NT2/D1 (cell line): ENCODE measurements at regions not wholly inside any gene's neighbourhood (a gene's known extent, or its start where the extent isn't known, plus 50 kb on each side); places are given as distances from the start of the nearest gene placed in this dataset.

ENCODE experiments used
- SUZ12 ChIP-seq: IDR thresholded peaks from 2 replicates; pipeline ENCODE4 v1.6.1; 2011; ENCODE audit not compliant: insufficient read length, insufficient read depth; ENCODE audit errors: extremely low read depth
- ZNF274 ChIP-seq: IDR thresholded peaks from 2 replicates; pipeline ENCODE4 v1.6.1; 2011; ENCODE audit warnings: mild to moderate bottlenecking, low read depth, low read length

GRCh38 chr4:132245319-132245718, 903.8 kb upstream of the PCDH10 start:
- TF ChIP-seq ZNF274 (no peak), SUZ12 (no peak)
